HG02759 (cell line): ENCODE measurements at regions not wholly inside any gene's neighbourhood (a gene's known extent, or its start where the extent isn't known, plus 50 kb on each side); places are given as distances from the start of the nearest gene placed in this dataset.
"Not testable (repeated sequence)": the region's sequence is repeated elsewhere in the genome, so short reads cannot be mapped to it uniquely, and the experiment has no call there.

Experiments
- ATAC-seq: cut with Tn5 transposase; IDR thresholded peaks from one replicate; pipeline ENCODE4 v1.9.1; 2021; ENCODE audit warnings: mild to moderate bottlenecking, moderate library complexity; ENCODE audit not compliant: unreplicated experiment

GRCh38 chr2:204407204-204408014, 137.9 kb upstream of the PARD3B start:
- no peak for ATAC-seq

DNA sequence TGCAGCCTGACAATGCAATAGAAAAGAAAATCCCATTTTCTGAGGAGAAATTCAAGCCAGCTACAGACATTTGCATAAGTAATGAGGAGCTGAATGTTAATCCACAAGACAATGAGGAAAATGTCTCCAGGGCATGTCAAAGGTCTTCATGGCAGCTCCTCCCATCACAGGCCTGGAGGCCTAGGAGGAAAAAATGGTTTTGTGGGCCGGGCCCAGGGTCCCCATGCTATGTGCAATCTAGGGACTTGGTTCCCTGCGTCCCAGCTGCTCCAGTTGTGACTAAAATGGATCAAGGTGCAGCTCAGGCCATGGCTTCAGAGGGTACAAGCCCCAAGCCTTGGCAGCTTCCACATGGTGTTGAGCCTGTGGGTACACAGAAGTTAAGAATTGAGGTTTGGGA, 132.5 kb upstream of the PARD3B start:
- not testable (repeated sequence) for ATAC-seq

- ATAC-seq, result no peak
Measured at GRCh38 chr2:204415406-204416181, 129.7 kb upstream of the PARD3B start.

- no peak for ATAC-seq
Measured at GRCh38 chr2:204416236-204416635, 129.0 kb upstream of the PARD3B start.

- no peak for ATAC-seq
Measured at GRCh38 chr2:204425821-204426220, 119.5 kb upstream of the PARD3B start.

- no peak for ATAC-seq
Measured at GRCh38 chr2:204428675-204429074, 116.6 kb upstream of the PARD3B start.

DNA sequence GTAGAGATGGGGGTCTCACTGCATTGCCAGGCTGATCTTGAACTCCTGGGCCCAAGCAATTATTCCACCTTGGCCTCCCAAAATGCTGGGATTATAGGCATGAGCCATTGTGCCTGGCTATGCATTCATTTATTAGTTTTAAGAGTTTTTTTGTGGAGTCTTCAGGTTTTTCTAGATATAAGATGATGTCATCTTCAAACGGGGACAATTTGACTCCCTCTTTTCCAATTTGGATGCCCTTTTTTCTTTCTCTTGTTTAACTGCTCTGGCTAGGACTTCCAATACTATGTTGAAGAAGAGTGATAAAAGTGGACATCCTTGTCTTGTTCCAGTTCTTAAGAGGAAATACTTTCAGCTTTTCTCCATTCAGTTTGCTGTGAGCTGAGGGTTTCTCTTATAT, 113.7 kb upstream of the PARD3B start:
- no peak for ATAC-seq

DNA sequence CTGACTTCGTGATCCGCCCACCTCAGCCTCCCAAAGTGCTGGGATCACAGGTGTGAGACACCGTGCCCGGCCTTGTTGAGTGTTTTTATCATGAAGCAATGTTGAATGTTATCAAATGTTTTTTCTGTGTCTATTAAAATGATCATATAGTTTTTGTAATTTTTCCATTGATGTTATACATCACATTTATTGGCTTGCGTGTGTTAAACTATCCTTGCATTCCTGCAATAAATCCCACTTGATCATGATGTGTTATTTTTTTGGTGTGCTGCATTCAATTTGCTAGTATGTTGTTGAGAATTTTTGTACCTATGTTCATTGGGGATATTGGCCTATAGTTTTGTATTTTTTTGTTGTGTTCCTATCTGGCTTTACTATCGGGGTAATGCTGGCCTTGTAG, 113.1 kb upstream of the PARD3B start:
- no peak for ATAC-seq

DNA sequence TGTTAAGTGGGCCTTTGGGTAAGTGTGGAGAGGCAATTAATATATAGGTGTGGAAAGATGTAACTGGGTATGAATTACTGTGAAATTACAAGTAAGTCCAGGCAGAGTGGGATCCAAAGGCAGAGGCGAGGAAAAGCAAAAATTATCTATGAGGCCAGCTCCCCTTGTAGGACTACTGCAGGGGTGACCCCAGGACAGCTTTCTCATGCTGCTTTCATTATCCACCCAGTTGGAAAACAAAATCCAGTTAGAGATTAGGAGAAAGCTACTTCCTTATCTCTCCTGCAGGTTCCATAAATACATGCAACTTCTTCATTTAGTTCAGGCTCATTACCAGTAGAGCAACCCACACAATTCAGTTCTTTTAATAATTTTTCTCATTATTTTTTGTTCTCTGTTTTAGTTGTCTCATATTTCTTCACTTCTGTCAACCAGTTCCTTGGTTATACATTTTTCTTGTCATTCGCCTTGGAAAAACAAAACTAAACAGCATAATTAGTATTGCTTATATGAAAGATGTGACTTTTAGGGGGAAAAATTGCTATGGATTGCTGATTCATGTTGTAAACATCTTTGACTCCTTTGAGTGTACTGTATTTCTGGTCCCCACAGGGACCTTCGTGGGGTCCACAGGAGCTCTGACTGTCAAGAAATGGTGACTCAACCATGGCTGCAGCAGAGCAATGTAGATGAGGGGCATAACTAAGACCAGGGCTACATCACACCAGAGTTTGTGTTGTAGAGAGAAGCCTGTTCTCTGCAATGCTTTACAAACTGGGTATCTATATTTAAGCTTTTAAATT, 110.4 kb upstream of the PARD3B start:
- no peak for ATAC-seq

- ATAC-seq, result no peak
Measured at GRCh38 chr2:204436230-204436629, 109.0 kb upstream of the PARD3B start.

GRCh38 chr2:204437408-204437807, 107.9 kb upstream of the PARD3B start:
- ATAC-seq, result no peak

GRCh38 chr2:204437815-204438756, 107.2 kb upstream of the PARD3B start:
- no peak for ATAC-seq

- no peak for ATAC-seq
Measured at GRCh38 chr2:204441316-204441715, 104.0 kb upstream of the PARD3B start.

- no peak for ATAC-seq
Measured at GRCh38 chr2:204445149-204445548, 100.1 kb upstream of the PARD3B start.

DNA sequence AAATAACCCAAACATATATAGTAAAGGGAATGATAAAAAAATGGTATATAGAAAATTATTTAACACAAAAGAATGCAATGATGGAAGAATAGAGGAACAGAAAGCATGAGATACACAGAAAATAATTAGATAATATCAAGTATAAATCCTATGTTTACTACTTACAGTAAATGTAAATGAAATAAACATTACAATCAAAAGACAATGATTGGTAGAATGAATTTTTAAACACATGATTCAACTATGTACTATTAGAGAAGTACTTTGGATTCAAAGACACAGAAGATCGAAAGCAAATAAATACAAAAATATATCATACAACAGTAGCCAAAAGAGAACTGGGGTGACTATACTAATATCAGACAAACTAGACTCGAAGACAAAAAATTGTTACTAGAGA, 97.6 kb upstream of the PARD3B start:
- ATAC-seq, result no peak

- ATAC-seq, result no peak
Measured at GRCh38 chr2:204449977-204450376, 95.3 kb upstream of the PARD3B start.

GRCh38 chr2:204451766-204452165, 93.5 kb upstream of the PARD3B start:
- ATAC-seq, result no peak

DNA sequence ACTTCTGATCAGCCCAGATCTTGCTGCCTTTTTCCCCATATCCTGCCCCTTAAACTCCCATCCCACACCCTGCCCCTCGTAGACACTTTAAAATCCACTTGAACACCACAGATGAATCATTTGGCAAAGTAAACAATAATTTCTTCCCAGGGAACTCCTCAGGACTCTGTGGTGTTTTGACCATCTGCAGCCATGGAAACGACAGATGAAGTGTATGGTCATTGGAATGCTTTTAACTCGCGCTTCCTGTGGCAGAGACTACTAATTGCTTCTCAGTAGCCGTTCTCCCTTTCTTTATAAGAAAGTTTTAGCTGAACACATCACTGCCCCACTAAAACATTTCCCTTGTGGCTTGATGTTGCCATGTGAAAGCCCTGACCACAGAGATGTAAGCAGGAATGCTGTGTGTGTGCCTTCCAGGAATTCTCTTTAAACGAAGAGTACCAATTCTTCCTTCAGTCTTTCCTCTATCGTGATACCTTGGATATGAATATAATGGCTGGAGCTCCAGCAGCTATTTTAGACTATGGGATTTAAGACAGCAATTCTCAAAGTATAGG, 92.7 kb upstream of the PARD3B start:
- ATAC-seq, result no peak

- ATAC-seq, result no peak
Measured at GRCh38 chr2:204453730-204454167, 91.5 kb upstream of the PARD3B start.
